ENCODE measurements at regions not wholly inside any gene's neighbourhood (a gene's known extent, or its start where the extent isn't known, plus 50 kb on each side); places are given as distances from the start of the nearest gene placed in this dataset.

DNA sequence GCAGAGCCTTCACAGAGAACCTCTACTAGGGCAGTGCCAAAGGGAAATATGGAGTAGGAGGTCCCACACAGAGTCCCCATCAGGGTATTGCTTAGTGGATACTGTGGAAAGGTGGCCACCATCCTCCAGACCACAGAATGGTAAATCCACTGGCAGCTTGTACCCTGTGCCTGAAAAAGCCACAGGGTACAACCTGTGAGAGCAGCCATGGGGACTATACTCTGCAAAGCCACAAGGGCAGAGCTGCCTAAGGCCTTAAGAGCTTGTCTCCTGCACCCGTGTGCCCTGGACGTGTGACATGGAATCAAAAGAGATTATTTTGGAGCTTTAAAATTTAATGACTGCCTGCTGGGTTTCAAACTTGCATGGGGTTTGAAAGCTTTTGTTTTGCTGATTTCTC is 118.0 kb upstream of the SEC14L1 start:
- no peak for DNase-seq (ENCODE audit: low read depth, low spot score)
- no peaks in the 10 kb centered on the region for H3K27me3 Mint-ChIP-seq (ENCODE audit: low read depth)
- TF ChIP-seq, protein P1, sequence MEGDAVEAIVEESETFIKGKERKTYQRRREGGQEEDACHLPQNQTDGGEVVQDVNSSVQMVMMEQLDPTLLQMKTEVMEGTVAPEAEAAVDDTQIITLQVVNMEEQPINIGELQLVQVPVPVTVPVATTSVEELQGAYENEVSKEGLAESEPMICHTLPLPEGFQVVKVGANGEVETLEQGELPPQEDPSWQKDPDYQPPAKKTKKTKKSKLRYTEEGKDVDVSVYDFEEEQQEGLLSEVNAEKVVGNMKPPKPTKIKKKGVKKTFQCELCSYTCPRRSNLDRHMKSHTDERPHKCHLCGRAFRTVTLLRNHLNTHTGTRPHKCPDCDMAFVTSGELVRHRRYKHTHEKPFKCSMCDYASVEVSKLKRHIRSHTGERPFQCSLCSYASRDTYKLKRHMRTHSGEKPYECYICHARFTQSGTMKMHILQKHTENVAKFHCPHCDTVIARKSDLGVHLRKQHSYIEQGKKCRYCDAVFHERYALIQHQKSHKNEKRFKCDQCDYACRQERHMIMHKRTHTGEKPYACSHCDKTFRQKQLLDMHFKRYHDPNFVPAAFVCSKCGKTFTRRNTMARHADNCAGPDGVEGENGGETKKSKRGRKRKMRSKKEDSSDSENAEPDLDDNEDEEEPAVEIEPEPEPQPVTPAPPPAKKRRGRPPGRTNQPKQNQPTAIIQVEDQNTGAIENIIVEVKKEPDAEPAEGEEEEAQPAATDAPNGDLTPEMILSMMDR (conservative IDR thresholded peaks at IDR 0.05), result no peak
- H3K4me3 Mint-ChIP-seq, result no peak overlapping the region
- peaks cover 3% of the 10 kb centered on the region for H3K4me1 Mint-ChIP-seq
- H3K9me3 Mint-ChIP-seq, result no peaks in the 10 kb centered on the region
- H3K27ac Mint-ChIP-seq (ENCODE audit: unreplicated experiment), result no peak overlapping the region
- no peaks in the 10 kb centered on the region for H3K36me3 Mint-ChIP-seq (ENCODE audit: low read depth)

- TF ChIP-seq, protein P1 (conservative IDR thresholded peaks at IDR 0.05), result no peak
- Mint-ChIP-seq H3K9me3 (no peaks in the 10 kb centered on the region), H3K4me3 (no peak overlapping the region), H3K27ac (ENCODE audit: unreplicated experiment) (no peak overlapping the region), H3K36me3 (ENCODE audit: low read depth) (no peaks in the 10 kb centered on the region), H3K27me3 (ENCODE audit: low read depth) (no peaks in the 10 kb centered on the region), H3K4me1 (no peaks in the 10 kb centered on the region)
- no peak for DNase-seq (ENCODE audit: low read depth, low spot score)
Observed at GRCh38 chr17:77025781-77026180, 115.0 kb upstream of the SEC14L1 start.

DNA sequence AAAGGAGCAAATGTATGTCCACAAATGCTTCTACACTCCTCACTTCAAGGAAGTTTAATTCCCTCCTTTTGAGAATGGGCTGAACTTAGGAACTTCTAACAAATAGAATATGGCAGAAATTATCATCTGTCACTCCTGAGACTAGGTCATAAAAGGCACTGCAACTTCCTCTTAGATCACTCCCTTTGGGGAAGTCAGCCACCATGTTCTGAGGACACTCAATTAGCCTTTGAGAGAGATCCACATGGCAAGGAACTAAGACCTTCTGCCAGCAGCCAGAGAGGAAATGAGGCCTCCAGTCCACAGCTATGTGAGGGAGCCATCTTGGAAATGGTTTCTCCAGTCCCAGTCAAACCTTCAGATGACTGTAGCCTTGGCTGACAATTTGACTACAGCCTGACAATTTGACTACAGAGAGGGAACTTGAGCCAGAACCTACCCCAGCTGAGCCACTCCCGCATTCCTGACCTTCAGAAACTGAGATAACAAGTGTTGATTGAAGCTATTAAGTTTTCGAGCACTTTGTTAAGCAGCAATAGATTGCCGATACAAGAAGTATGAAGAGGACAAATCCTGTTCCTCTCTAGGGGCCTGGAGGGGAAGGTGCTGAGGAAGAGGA is 113.4 kb upstream of the SEC14L1 start:
- DNase-seq (ENCODE audit: low read depth, low spot score), result no peak
- H3K4me1 Mint-ChIP-seq, result no peaks in the 10 kb centered on the region
- TF ChIP-seq, protein P1 (conservative IDR thresholded peaks at IDR 0.05), result no peak
- no peak overlapping the region for H3K4me3 Mint-ChIP-seq
- no peak overlapping the region for H3K27ac Mint-ChIP-seq (ENCODE audit: unreplicated experiment)
- H3K9me3 Mint-ChIP-seq, result peaks cover 3% of the 10 kb centered on the region
- no peaks in the 10 kb centered on the region for H3K36me3 Mint-ChIP-seq (ENCODE audit: low read depth)
- no peaks in the 10 kb centered on the region for H3K27me3 Mint-ChIP-seq (ENCODE audit: low read depth)

GRCh38 chr17:77028900-77029299 is 111.9 kb upstream of the SEC14L1 start:
- no peaks in the 10 kb centered on the region for H3K4me1 Mint-ChIP-seq
- H3K27ac Mint-ChIP-seq (ENCODE audit: unreplicated experiment), result no peak overlapping the region
- no peak overlapping the region for H3K4me3 Mint-ChIP-seq
- H3K36me3 Mint-ChIP-seq (ENCODE audit: low read depth), result no peaks in the 10 kb centered on the region
- TF ChIP-seq, protein P1 (conservative IDR thresholded peaks at IDR 0.05), result no peak
- peaks cover 3% of the 10 kb centered on the region for H3K9me3 Mint-ChIP-seq
- no peaks in the 10 kb centered on the region for H3K27me3 Mint-ChIP-seq (ENCODE audit: low read depth)
- DNase-seq (ENCODE audit: low read depth, low spot score), result no peak

DNA sequence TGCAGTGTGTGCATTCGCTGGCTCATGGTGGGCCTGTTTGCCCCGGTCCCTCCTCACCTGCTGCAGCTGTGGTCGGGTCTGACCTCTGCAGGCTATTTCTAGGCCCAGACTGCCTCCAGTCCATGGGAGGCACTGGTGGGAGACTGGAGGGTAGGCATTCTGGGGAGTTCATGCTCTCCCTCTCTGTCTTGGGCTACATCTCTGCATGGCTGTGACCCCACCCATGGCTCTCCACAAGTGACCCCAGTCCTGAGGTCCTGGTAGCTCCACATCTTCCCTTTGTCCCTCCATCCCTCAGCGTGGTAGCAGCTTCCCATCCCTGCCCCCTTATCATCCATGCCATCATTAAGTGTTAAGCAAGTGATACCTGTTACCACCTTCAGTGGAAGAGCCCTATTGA is 107.8 kb upstream of the SEC14L1 start:
- no peak for DNase-seq (ENCODE audit: low read depth, low spot score)
- Mint-ChIP-seq H3K27me3 (ENCODE audit: low read depth) (no peaks in the 10 kb centered on the region), H3K9me3 (peaks cover 3% of the 10 kb centered on the region), H3K4me1 (peaks cover 15% of the 10 kb centered on the region), H3K27ac (ENCODE audit: unreplicated experiment) (no peak overlapping the region), H3K4me3 (no peak overlapping the region), H3K36me3 (ENCODE audit: low read depth) (no peaks in the 10 kb centered on the region)
- TF ChIP-seq, protein P1 (conservative IDR thresholded peaks at IDR 0.05), result no peak
